GM21786 (cell line): ENCODE measurements at regions not wholly inside any gene's neighbourhood (a gene's known extent, or its start where the extent isn't known, plus 50 kb on each side); places are given as distances from the start of the nearest gene placed in this dataset.

Experiments used
- ATAC-seq: cut with Tn5 transposase; IDR thresholded peaks from one replicate; pipeline ENCODE4 v1.9.1; 2021; ENCODE audit not compliant: unreplicated experiment

GRCh38 chr7:20932785-20933527, 146.3 kb upstream of the SP8 start:
- ATAC-seq = no peak

DNA sequence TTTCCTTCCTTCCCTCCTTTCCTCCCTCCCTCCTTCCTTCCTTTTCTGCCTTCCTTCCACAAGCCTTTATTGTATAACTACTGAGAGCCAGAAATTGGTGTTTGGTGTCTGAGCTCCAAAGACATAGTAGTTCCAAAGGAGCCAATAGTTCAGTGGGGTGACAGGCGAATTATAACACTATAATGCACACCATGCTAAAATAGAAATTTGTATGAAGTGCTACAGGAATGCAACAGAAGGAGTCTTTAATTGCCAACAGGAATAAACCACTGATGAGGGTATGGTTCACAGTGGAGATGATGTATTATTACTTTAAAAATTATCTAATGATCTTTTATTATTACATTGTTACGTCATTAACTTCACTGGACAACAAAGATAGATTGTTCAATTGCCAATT, 158.8 kb upstream of the SP8 start:
- ATAC-seq = no peak

DNA sequence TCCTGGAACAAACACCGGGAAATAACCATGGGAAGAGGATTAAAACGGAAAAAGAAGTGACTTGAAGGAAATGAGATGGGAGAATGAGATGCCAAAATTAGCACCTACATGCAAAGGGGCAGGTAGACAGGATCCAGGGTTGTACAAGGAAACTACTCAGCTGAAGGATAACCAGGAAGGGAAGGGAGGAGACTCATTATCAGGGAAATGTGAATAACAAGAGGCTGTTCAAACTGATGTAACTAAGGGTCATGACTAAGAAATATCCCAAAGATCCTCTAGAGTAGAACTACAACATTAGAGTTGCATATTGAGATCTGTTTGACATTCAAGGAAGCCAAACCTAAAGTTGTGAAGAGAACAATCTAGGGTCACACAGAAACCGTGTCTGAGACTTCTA, 166.2 kb upstream of the SP8 start:
- no peak for ATAC-seq

- no peak for ATAC-seq
Observed at GRCh38 chr7:20954711-20955619, 168.3 kb upstream of the SP8 start.

- no peak for ATAC-seq
Observed at GRCh38 chr7:20958572-20958971, 171.9 kb upstream of the SP8 start.

DNA sequence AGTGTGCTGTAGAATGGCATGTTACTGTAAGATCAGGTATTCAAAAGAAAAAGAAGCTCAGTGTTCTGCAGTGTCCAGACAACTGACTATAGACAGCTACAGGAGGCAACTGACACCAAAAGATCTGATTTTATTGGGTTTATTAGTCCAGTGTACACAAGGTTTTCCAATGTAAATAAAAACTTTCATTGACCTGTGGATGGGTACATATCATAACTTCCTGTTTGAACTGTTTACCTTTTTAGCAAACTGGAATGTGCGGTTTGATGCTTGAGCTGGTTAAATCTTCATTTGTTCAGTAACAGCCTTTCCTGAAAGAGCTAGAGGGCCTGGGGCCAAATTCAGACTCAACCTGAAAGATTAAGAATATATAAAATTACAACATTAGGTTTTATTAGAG, 172.6 kb upstream of the SP8 start:
- no peak for ATAC-seq

- ATAC-seq = no peak
Observed at GRCh38 chr7:20963556-20964280, 177.0 kb upstream of the SP8 start.

- ATAC-seq = no peak
Observed at GRCh38 chr7:20964281-20964918, 177.7 kb upstream of the SP8 start.

DNA sequence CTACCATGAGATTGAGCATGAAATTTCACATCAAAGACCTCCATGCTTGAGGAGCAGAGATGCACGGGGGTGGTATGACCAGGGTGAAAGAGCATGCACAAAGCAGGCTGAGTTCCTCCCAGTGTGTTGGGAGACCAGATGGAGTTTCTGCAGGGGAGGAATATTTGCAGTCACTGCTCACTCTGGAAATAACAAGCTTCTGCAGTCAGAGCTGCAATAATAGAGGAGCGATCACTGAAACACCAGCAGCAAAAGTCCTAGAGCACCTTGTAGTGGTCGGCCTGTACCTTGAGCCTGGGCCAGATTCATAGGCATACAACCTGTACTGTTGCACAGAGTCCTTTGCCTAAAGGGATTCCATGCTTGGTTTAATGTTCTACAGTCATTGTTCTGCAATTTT, 184.5 kb upstream of the SP8 start:
- no peak for ATAC-seq

- no peak for ATAC-seq
Observed at GRCh38 chr7:20980232-20980631, 193.5 kb upstream of the SP8 start.

GRCh38 chr7:20980668-20981264, 194.1 kb upstream of the SP8 start:
- no peak for ATAC-seq

- ATAC-seq = no peak
Observed at GRCh38 chr7:20988340-20988739, 201.7 kb upstream of the SP8 start.

- no peak for ATAC-seq
Observed at GRCh38 chr7:20991544-20991943, 204.9 kb upstream of the SP8 start.

DNA sequence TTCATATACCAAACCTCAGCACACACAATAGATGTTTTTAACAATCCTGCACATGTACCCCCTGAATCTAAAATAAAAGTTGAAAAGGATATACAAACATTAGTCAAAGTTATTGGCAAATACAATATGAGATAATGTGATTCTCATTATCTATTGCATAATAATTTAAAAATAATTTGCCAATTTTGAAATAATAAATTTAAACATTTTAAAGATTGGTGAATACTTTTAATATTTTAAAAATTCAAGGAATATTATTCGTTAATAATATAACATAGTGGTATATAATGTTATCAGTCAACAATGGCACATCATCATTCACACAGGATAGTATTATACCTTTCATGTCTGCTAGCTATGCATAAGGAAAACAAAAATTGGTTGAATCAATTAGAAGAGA, 207.0 kb upstream of the SP8 start:
- no peak for ATAC-seq

GRCh38 chr7:20998309-20998708, 211.6 kb upstream of the SP8 start:
- no peak for ATAC-seq

DNA sequence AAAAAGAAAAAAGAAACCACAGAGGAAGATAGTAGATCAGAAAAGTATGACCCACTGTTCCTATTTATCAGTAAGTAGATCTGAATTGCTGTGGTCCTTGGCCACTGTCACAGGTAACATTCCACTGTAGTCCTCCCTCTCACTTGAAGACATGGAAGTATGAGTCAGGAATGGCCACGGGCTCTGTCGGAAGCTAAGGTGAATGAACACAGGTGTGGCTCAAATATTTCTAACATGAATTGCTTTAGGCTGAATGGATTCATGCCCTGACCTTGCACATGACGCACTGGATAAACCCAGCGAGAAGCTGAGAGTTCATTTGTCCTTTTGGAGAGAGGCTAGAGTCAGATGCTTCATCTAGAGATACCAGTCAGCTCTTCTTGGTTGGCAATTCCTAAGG, 224.5 kb upstream of the SP8 start:
- no peak for ATAC-seq

- no peak for ATAC-seq
Observed at GRCh38 chr7:21013765-21014539, 227.3 kb upstream of the SP8 start.

DNA sequence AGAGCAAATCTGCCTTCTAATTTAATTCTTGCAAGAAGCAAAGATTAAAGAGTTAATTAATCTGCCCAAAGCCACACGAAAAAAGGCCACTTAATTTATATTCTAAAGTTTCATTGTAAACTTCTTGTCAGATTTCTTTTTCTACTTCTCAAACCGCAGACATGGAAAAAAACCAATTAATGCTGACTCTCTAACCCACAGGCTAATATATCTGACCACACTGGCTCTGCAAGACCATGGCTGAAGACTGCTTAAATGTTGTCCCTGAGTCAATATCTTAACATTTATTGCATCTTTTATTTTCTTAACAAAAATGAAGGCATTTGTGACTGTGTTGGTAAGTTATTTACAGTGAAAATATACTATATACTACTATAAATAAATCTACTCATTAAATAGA, 234.0 kb upstream of the SP8 start:
- ATAC-seq = no peak

DNA sequence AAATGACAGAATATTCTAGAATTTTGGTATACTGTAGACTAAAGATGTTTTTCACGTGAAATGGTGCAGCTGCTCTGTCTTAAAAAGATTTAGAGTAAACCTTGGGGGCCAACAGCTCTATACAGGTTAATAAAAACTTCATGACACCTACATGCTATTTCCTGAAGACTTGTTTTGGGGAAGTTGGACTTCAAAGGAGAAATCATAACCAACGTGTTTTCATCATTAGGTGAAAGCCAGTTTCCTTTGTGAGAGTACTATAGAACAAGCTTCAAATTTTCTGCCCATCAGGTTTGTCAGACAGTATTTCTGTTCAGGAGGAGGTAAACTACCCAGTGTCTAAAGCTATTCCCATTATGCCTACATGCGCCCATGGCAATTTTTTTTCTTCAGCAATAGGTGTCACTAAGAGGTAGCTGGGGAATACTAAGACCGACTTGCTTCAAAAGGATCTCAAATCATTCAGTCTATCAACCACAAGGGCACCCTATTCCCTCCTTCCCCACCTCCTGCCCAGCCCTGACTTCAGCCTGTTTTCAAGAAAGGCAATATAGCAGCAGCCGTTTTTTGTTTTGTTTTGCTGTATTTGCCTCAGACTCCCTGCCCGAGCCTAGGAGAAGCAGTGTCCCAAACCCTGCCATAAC, 237.3 kb upstream of the SP8 start:
- ATAC-seq = no peak

GRCh38 chr7:21024485-21024867, 237.8 kb upstream of the SP8 start:
- ATAC-seq = no peak
